WTC11 (cell line): ENCODE measurements at regions not wholly inside any gene's neighbourhood (a gene's known extent, or its start where the extent isn't known, plus 50 kb on each side); places are given as distances from the start of the nearest gene placed in this dataset.

Experiments used
- CBFB ChIP-seq: sonication (generic); formaldehyde crosslinking; IDR thresholded peaks from 2 replicates; pipeline ENCODE4 v1.8.1; 2022; ENCODE audit warnings: mild to moderate bottlenecking, low read depth, missing genetic modification reagents
- CREM ChIP-seq: sonication (generic); formaldehyde crosslinking; IDR thresholded peaks from 2 replicates; pipeline ENCODE4 v1.8.1; 2022; ENCODE audit warnings: mild to moderate bottlenecking, missing genetic modification reagents, moderate library complexity
- CTCF ChIP-seq: fragments of 200-600 bp; IDR thresholded peaks from 2 replicates; pipeline ENCODE4 v1.8.0; 2022; ENCODE audit warnings: antibody characterized with exemption
- FOXJ3 ChIP-seq: sonication (generic); formaldehyde crosslinking; IDR thresholded peaks from 2 replicates; pipeline ENCODE4 v1.9.0; 2021; ENCODE audit warnings: missing genetic modification reagents, mild to moderate bottlenecking, borderline replicate concordance
- HMGXB4 ChIP-seq: sonication (generic); formaldehyde crosslinking; IDR thresholded peaks from 2 replicates; pipeline ENCODE4 v1.8.1; 2023; ENCODE audit warnings: mild to moderate bottlenecking, moderate library complexity, missing genetic modification reagents
- JUN ChIP-seq: sonication (generic); formaldehyde crosslinking; IDR thresholded peaks from 2 replicates; pipeline ENCODE4 v1.8.0; 2023; ENCODE audit warnings: mild to moderate bottlenecking, missing genetic modification reagents
- NR1H2 ChIP-seq: sonication (generic); formaldehyde crosslinking; IDR thresholded peaks from 2 replicates; pipeline ENCODE4 v1.9.0; 2021; ENCODE audit warnings: mild to moderate bottlenecking, moderate library complexity, missing genetic modification reagents
- RELA ChIP-seq: sonication (generic); formaldehyde crosslinking; IDR thresholded peaks from 2 replicates; pipeline ENCODE4 v1.8.1; 2022; ENCODE audit warnings: missing genetic modification reagents, mild to moderate bottlenecking, borderline replicate concordance
- ZBTB43 ChIP-seq: sonication (generic); formaldehyde crosslinking; IDR thresholded peaks from 2 replicates; pipeline ENCODE4 v1.8.1; 2023; ENCODE audit warnings: mild to moderate bottlenecking, missing genetic modification reagents

- TF ChIP-seq CTCF (no peak), FOXJ3 (no peak), CBFB (CRISPR knock-in tag) (no peak), RELA (CRISPR knock-in tag) (no peak), ZBTB43 (no peak), NR1H2 (CRISPR knock-in tag) (no peak), CREM (CRISPR knock-in tag) (no peak), HMGXB4 (CRISPR knock-in tag) (no peak), JUN (CRISPR knock-in tag) (no peak)
Measured at GRCh38 chr16:73616166-73616753, 568.3 kb upstream of the ZFHX3 start.
